ENCODE measurements at regions not wholly inside any gene's neighbourhood (a gene's known extent, or its start where the extent isn't known, plus 50 kb on each side); places are given as distances from the start of the nearest gene placed in this dataset.

- Histone ChIP-seq H3K9me3 (ENCODE audit: insufficient read depth, low read depth) (no peaks in the 10 kb centered on the region), H3K79me2 (ENCODE audit: low read depth) (no peaks in the 10 kb centered on the region), H3K4me2 (no peak overlapping the region), H3K36me3 (ENCODE audit: low read depth) (no peaks in the 10 kb centered on the region), H3F3A (ENCODE audit: insufficient read depth, low read depth) (no peaks in the 10 kb centered on the region), H3K27me3 (ENCODE audit: insufficient read depth, low read depth) (peaks cover 36% of the 10 kb centered on the region), H4K20me1 (ENCODE audit: insufficient read depth) (no peaks in the 10 kb centered on the region), H3K4me1 (replicated peaks; ENCODE audit: insufficient read depth) (no peaks in the 10 kb centered on the region), H3K9me2 (ENCODE audit: insufficient read depth) (no peaks in the 10 kb centered on the region), H2AFZ (no peak overlapping the region), H3K4me3 (no peak overlapping the region), H3K27ac (no peak overlapping the region)
- POLR2A ChIA-PET (ENCODE audit: unreplicated experiment) = no interaction called here
- CTCF ChIA-PET = no interaction called here
- TF ChIP-seq CTCF (conservative IDR thresholded peaks at IDR 0.05) (no peak), EZH2 (IDR thresholded peaks at IDR 0.05; ENCODE audit: low read depth) (no peak)
- no TSS peak for BruUV-seq (replicated peaks)
- intact Hi-C loops (cut with micrococcal nuclease; ENCODE audit: unreplicated experiment) = no loop called here
- no peak for DNase-seq
These were observed 207.3 kb upstream of the GYPC start for GRCh38 chr2:126448611-126449010.

- BruUV-seq (replicated peaks) = no TSS peak
- Histone ChIP-seq H3K27ac (no peak overlapping the region), H4K20me1 (ENCODE audit: insufficient read depth) (no peaks in the 10 kb centered on the region), H3K4me1 (replicated peaks; ENCODE audit: insufficient read depth) (no peaks in the 10 kb centered on the region), H3K27me3 (ENCODE audit: insufficient read depth, low read depth) (peaks cover 36% of the 10 kb centered on the region), H3K4me3 (no peak overlapping the region), H3K9me2 (ENCODE audit: insufficient read depth) (no peaks in the 10 kb centered on the region), H3K4me2 (no peak overlapping the region), H3K79me2 (ENCODE audit: low read depth) (no peaks in the 10 kb centered on the region), H3K36me3 (ENCODE audit: low read depth) (no peaks in the 10 kb centered on the region), H3K9me3 (ENCODE audit: insufficient read depth, low read depth) (no peaks in the 10 kb centered on the region), H3F3A (ENCODE audit: insufficient read depth, low read depth) (no peaks in the 10 kb centered on the region), H2AFZ (no peak overlapping the region)
- ChIA-PET POLR2A (ENCODE audit: unreplicated experiment) (no interaction called here), CTCF (no interaction called here)
- intact Hi-C loops (cut with micrococcal nuclease; ENCODE audit: unreplicated experiment) = no loop called here
- DNase-seq = no peak
- TF ChIP-seq CTCF (conservative IDR thresholded peaks at IDR 0.05) (no peak), EZH2 (IDR thresholded peaks at IDR 0.05; ENCODE audit: low read depth) (no peak)
These were observed 206.3 kb upstream of the GYPC start for GRCh38 chr2:126449677-126450076.

GRCh38 chr2:126463892-126464674, 191.9 kb upstream of the GYPC start:
- no peak overlapping the region for H3K27ac ChIP-seq
- peaks cover 21% of the 10 kb centered on the region; the same call in 1 of the 2 replicates for H3K27me3 ChIP-seq (ENCODE audit: insufficient read depth, low read depth)
- no peaks in the 10 kb centered on the region for H3F3A ChIP-seq (ENCODE audit: insufficient read depth, low read depth)
- no peaks in the 10 kb centered on the region for H3K9me3 ChIP-seq (ENCODE audit: insufficient read depth, low read depth)
- ChIA-PET CTCF (no interaction called here), POLR2A (ENCODE audit: unreplicated experiment) (no interaction called here)
- no peak overlapping the region for H3K4me3 ChIP-seq
- H3K36me3 ChIP-seq (ENCODE audit: low read depth) = no peaks in the 10 kb centered on the region
- H3K4me1 ChIP-seq (replicated peaks; ENCODE audit: insufficient read depth) = no peaks in the 10 kb centered on the region
- intact Hi-C loops (cut with micrococcal nuclease; ENCODE audit: unreplicated experiment) = no loop called here
- no peaks in the 10 kb centered on the region for H3K79me2 ChIP-seq (ENCODE audit: low read depth)
- BruUV-seq (replicated peaks) = no TSS peak
- no peak for DNase-seq
- TF ChIP-seq EZH2 (IDR thresholded peaks at IDR 0.05; ENCODE audit: low read depth) = no peak
- TF ChIP-seq CTCF (conservative IDR thresholded peaks at IDR 0.05) = no peak
- H3K4me2 ChIP-seq = no peak overlapping the region
- no peak overlapping the region for H2AFZ ChIP-seq
- H3K9me2 ChIP-seq (ENCODE audit: insufficient read depth) = no peaks in the 10 kb centered on the region
- H4K20me1 ChIP-seq (ENCODE audit: insufficient read depth) = no peaks in the 10 kb centered on the region

All from PC-9 (cell line).